H1 (cell line): ENCODE measurements at regions not wholly inside any gene's neighbourhood (a gene's known extent, or its start where the extent isn't known, plus 50 kb on each side); places are given as distances from the start of the nearest gene placed in this dataset.

Source experiments
- BRCA1 ChIP-seq: IDR thresholded peaks from 2 replicates; pipeline ENCODE4 v1.6.1; 2012; ENCODE audit warnings: low read depth, low read length, improper control_type of control experiment
- CREB1 ChIP-seq: IDR thresholded peaks from 2 replicates; pipeline ENCODE4 v1.6.1; 2012; ENCODE audit warnings: inconsistent platforms
- KDM5A ChIP-seq: fragments of 200-600 bp; IDR thresholded peaks from 2 replicates; pipeline ENCODE4 v1.7.1; 2012; ENCODE audit warnings: mild to moderate bottlenecking, low read length, inconsistent platforms, mixed read lengths
- POLR2A ChIP-seq, 2 experiments: IDR thresholded peaks; 1 replicate in 1 of 2; 2 replicates in 1 of 2; pipeline ENCODE4 v1.6.1; 2011; ENCODE audit warnings: low read depth in 2 of 2, low read length in 2 of 2, mild to moderate bottlenecking in 2 of 2; ENCODE audit errors: control extremely low read depth in 1 of 2
- SUZ12 ChIP-seq: fragments of 200-600 bp; sonication (generic); IDR thresholded peaks from 2 replicates; pipeline ENCODE4 v1.6.1; 2012; ENCODE audit warnings: mild to moderate bottlenecking, inconsistent platforms, low read length, moderate library complexity, mixed read lengths
- TF ChIP-seq, protein P1 (sequence below): IDR thresholded peaks from 2 replicates; pipeline ENCODE4 v1.6.1; 2012; ENCODE audit warnings: low read length, inconsistent platforms

- TF ChIP-seq, protein P1, sequence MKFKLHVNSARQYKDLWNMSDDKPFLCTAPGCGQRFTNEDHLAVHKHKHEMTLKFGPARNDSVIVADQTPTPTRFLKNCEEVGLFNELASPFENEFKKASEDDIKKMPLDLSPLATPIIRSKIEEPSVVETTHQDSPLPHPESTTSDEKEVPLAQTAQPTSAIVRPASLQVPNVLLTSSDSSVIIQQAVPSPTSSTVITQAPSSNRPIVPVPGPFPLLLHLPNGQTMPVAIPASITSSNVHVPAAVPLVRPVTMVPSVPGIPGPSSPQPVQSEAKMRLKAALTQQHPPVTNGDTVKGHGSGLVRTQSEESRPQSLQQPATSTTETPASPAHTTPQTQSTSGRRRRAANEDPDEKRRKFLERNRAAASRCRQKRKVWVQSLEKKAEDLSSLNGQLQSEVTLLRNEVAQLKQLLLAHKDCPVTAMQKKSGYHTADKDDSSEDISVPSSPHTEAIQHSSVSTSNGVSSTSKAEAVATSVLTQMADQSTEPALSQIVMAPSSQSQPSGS, result no peak
- TF ChIP-seq CREB1 (no peak), SUZ12 (no peak), BRCA1 (no peak), KDM5A (no peak), POLR2A (IDR thresholded peaks at IDR 0.05; ENCODE audit: control extremely low read depth in 1 of 2, low read depth in 2 of 2, low read length in 2 of 2) (no peak)
Measured at GRCh38 chr5:4942831-4943178, 197.3 kb upstream of the ADAMTS16 start (continued).
